B cell (primary cell): ENCODE measurements at regions not wholly inside any gene's neighbourhood (a gene's known extent, or its start where the extent isn't known, plus 50 kb on each side); places are given as distances from the start of the nearest gene placed in this dataset.

ENCODE experiments used
- ATAC-seq: fragments of 200-7000 bp; cut with Tn5 transposase; one replicate; pipeline ENCODE4 v1.10.0; 2021; ENCODE audit warnings: low read depth, mild to moderate bottlenecking, moderate number of reproducible peaks, moderate library complexity
- CTCF ChIA-PET: fragments of 350-600 bp; sonication (Branson Sonifier 250); formaldehyde crosslinking; loops from one replicate; lab custom pipeline; 2021; ENCODE audit warnings: antibody characterized with exemption, inconsistent platforms; lab: Charles Lee
- POLR2A ChIA-PET: fragments of 350-600 bp; sonication (Branson Sonifier 250); formaldehyde crosslinking; loops from one replicate; lab custom pipeline; 2021; ENCODE audit warnings: antibody characterized with exemption; lab: Charles Lee
- DNase-seq: peaks from one replicate; pipeline ENCODE4 v3.0.0; 2013
- H2AFZ ChIP-seq: 2 replicates; pipeline ENCODE4 v1.6.1; 2012; ENCODE audit warnings: mild to moderate bottlenecking, low read depth, low read length; ENCODE audit not compliant: insufficient read depth, poor library complexity, severe bottlenecking
- H3K27ac ChIP-seq, 2 donors: 1 replicate in 1 of 2; 2 replicates in 1 of 2; pipeline ENCODE4 v1.5.1; 2012 to 2013; ENCODE audit warnings: low read length in 2 of 2, mild to moderate bottlenecking in 2 of 2, moderate library complexity in 1 of 2
- H3K27me3 ChIP-seq, 4 experiments: fragments of 200-600 bp in 1 of 4; sonication (generic) in 1 of 4; replicated peaks in 1 of 4; 1 replicate in 2 of 4; 2 replicates in 2 of 4; pipeline versions ENCODE4 v1.6.1 to v1.7.0; 2013 to 2016; ENCODE audit warnings: low read length in 3 of 4, mild to moderate bottlenecking in 2 of 4, mixed read lengths in 1 of 4, moderate library complexity in 1 of 4; ENCODE audit not compliant: insufficient read depth in 4 of 4, control insufficient read depth in 3 of 4; ENCODE audit errors: control extremely low read depth in 1 of 4
- H3K36me3 ChIP-seq, 2 experiments: replicated peaks in 1 of 2; 1 replicate in 1 of 2; 2 replicates in 1 of 2; pipeline versions ENCODE4 v1.6.1 to v1.7.1; 2013; ENCODE audit warnings: low read length in 1 of 2; ENCODE audit not compliant: insufficient read depth in 2 of 2, control insufficient read depth in 1 of 2; ENCODE audit errors: control extremely low read depth in 1 of 2, extremely low read depth in 1 of 2
- H3K4me1 ChIP-seq, 2 donors: fragments of 200-600 bp in 1 of 2; sonication (generic) in 1 of 2; 1 replicate in 1 of 2; 2 replicates in 1 of 2; pipeline versions ENCODE4 v1.5.1 to v1.6.1; 2013 to 2017; ENCODE audit warnings: low read length in 2 of 2; ENCODE audit not compliant: control insufficient read depth in 2 of 2, insufficient read depth in 2 of 2
- H3K4me2 ChIP-seq: replicated peaks from 2 replicates; pipeline ENCODE3; 2012; ENCODE audit warnings: mild to moderate bottlenecking, low read depth, low read length; ENCODE audit not compliant: poor library complexity, severe bottlenecking
- H3K4me3 ChIP-seq, 5 experiments: fragments of 200-600 bp in 1 of 5; sonication (generic) in 1 of 5; 1 replicate in 3 of 5; 2 replicates in 2 of 5; pipeline versions ENCODE4 v1.5.1 to v1.7.0; 2011 to 2016; ENCODE audit warnings: low read length in 4 of 5, mild to moderate bottlenecking in 4 of 5, low read depth in 2 of 5, control low read depth in 1 of 5, moderate library complexity in 1 of 5; ENCODE audit not compliant: insufficient read depth in 1 of 5; ENCODE audit errors: control extremely low read depth in 1 of 5, extremely low read depth in 1 of 5
- H3K79me2 ChIP-seq: fragments of 200-600 bp; sonication (generic); one replicate; pipeline ENCODE4 v1.6.0; 2016; ENCODE audit warnings: low read length; ENCODE audit not compliant: control insufficient read depth, insufficient read depth
- H3K9ac ChIP-seq: fragments of 200-600 bp; sonication (generic); 2 replicates; pipeline ENCODE4 v1.6.1; 2017; ENCODE audit warnings: mild to moderate bottlenecking, low read length, moderate library complexity
- H3K9me3 ChIP-seq, 3 donors: one replicate each; pipeline versions ENCODE4 v1.6.1 to v1.7.1; 2013; ENCODE audit warnings: low read length in 2 of 3; ENCODE audit not compliant: control insufficient read depth in 2 of 3, insufficient read depth in 1 of 3; ENCODE audit errors: control extremely low read depth in 1 of 3
- H4K20me1 ChIP-seq: 2 replicates; pipeline ENCODE4 v1.6.0; 2012; ENCODE audit warnings: mild to moderate bottlenecking, low read length; ENCODE audit not compliant: insufficient read depth, control insufficient read depth, poor library complexity, severe bottlenecking
- H3K27ac Mint-ChIP-seq: one replicate; pipeline ENCODE4 v1.8.0; 2021; ENCODE audit warnings: mixed read lengths
- H3K27me3 Mint-ChIP-seq: one replicate; pipeline ENCODE4 v1.8.0; 2021; ENCODE audit warnings: mixed read lengths
- H3K4me1 Mint-ChIP-seq: one replicate; pipeline ENCODE4 v1.8.0; 2021; ENCODE audit warnings: mixed read lengths
- H3K4me3 Mint-ChIP-seq: one replicate; pipeline ENCODE4 v1.8.0; 2021; ENCODE audit warnings: mixed read lengths
- H3K9me3 Mint-ChIP-seq: one replicate; pipeline ENCODE4 v1.8.0; 2022; ENCODE audit warnings: mixed read lengths; ENCODE audit not compliant: insufficient read depth
- EZH2 ChIP-seq: IDR thresholded peaks from 2 replicates; pipeline ENCODE4 v1.6.1; 2012; ENCODE audit warnings: borderline replicate concordance, low read depth, mild to moderate bottlenecking, moderate library complexity, low read length; ENCODE audit not compliant: insufficient read depth, poor library complexity, severe bottlenecking
- WGBS: methylation state at CpG from one replicate; pipeline ENCODE4 v1.1.5; 2013; ENCODE audit warnings: missing lambda C conversion rate; ENCODE audit not compliant: insufficient coverage; 5-methylcytosine and 5-hydroxymethylcytosine counted together
- intact Hi-C: fragments of 100-400 bp; cut with micrococcal nuclease; formaldehyde crosslinking; loops from one replicate; pipeline ENCODE4 v1.10.0; 2022
- TF ChIP-seq, protein P1 (sequence below): fragments of 200-600 bp; IDR thresholded peaks from one replicate; pipeline ENCODE4 v1.8.0; 2022; ENCODE audit warnings: antibody characterized with exemption, mild to moderate bottlenecking

DNA sequence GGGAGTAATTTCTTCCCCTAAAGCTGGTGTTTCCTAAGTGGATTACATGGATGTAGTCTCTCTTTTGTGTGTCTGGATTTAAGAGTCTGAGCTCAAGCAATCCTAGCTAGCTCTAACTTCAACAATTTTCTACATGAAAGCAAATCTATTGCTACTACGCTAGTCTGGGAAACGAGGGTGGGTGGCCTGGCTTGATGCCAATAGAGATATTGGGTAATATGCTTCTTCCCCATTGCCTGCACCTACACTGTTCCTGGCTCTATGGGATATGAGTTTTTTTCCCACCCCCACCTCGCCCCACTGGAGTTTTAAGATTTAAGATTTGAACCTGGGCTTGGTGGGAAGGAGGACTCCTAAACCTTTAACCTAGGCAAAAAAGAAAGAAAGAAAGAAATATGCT, 158.8 kb downstream of the RBM46 start:
- ATAC-seq = no peak
- WGBS = no CpG with 5 or more reads among the region's 3 CpGs
- H4K20me1 ChIP-seq = no peaks in the 10 kb centered on the region
- no peak overlapping the region for H3K4me3 ChIP-seq
- H3K4me3 Mint-ChIP-seq = no peak overlapping the region
- no peaks in the 10 kb centered on the region for H3K4me1 Mint-ChIP-seq
- H3K27me3 Mint-ChIP-seq = no peaks in the 10 kb centered on the region
- peaks cover 0 to 7% (median 0%) of the 10 kb centered on the region in 3 donors for H3K9me3 ChIP-seq
- intact Hi-C loops = no loop called here
- ChIA-PET CTCF (no interaction called here), POLR2A (interaction anchor here (0.6 kb wide), 1 partner anchor 147 kb away, joined by 3 read pairs; no protein-coding TSS in a partner anchor)
- H3K27ac ChIP-seq = no peak overlapping the region
- no peaks in the 10 kb centered on the region for H3K79me2 ChIP-seq
- no peaks in the 10 kb centered on the region for H3K27me3 ChIP-seq
- peaks cover 2% of the 10 kb centered on the region for H3K9me3 Mint-ChIP-seq
- H3K27ac Mint-ChIP-seq = no peak overlapping the region
- DNase-seq = no peak
- no peak overlapping the region for H2AFZ ChIP-seq
- H3K36me3 ChIP-seq = no peaks in the 10 kb centered on the region
- TF ChIP-seq, protein P1, sequence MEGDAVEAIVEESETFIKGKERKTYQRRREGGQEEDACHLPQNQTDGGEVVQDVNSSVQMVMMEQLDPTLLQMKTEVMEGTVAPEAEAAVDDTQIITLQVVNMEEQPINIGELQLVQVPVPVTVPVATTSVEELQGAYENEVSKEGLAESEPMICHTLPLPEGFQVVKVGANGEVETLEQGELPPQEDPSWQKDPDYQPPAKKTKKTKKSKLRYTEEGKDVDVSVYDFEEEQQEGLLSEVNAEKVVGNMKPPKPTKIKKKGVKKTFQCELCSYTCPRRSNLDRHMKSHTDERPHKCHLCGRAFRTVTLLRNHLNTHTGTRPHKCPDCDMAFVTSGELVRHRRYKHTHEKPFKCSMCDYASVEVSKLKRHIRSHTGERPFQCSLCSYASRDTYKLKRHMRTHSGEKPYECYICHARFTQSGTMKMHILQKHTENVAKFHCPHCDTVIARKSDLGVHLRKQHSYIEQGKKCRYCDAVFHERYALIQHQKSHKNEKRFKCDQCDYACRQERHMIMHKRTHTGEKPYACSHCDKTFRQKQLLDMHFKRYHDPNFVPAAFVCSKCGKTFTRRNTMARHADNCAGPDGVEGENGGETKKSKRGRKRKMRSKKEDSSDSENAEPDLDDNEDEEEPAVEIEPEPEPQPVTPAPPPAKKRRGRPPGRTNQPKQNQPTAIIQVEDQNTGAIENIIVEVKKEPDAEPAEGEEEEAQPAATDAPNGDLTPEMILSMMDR = no peak
- no peak for TF ChIP-seq EZH2
- H3K4me2 ChIP-seq = no peak overlapping the region
- no peaks in the 10 kb centered on the region for H3K4me1 ChIP-seq
- H3K9ac ChIP-seq = no peak overlapping the region

DNA sequence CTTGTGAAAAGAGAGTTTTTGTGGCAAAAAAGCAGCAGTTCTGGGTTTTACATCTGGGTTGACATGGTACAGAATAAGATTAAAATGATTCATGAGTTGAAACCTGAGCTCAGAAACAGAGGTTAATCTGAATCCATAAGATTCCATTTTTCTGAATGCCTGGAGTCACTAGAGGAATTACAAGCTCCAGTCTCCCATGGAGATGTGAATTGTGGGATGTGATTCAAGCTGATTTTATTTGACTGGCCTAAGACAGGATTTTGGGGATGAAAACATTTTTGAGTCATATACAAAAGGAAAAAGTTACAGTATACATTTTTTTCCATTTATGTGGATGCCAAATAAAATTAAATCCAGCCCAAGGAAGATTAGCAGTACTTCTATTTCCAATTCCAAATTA, 161.1 kb downstream of the RBM46 start:
- H2AFZ ChIP-seq = no peak overlapping the region
- no peaks in the 10 kb centered on the region for H3K27me3 Mint-ChIP-seq
- H3K4me3 Mint-ChIP-seq = no peak overlapping the region
- no peaks in the 10 kb centered on the region for H4K20me1 ChIP-seq
- no peaks in the 10 kb centered on the region for H3K4me1 Mint-ChIP-seq
- no peak overlapping the region for H3K27ac Mint-ChIP-seq
- ChIA-PET CTCF (no interaction called here), POLR2A (no interaction called here)
- H3K27me3 ChIP-seq = no peaks in the 10 kb centered on the region
- no peaks in the 10 kb centered on the region for H3K9me3 Mint-ChIP-seq
- H3K36me3 ChIP-seq = no peaks in the 10 kb centered on the region
- no peak for DNase-seq
- no peak for ATAC-seq
- no peak overlapping the region for H3K9ac ChIP-seq
- H3K27ac ChIP-seq = no peak overlapping the region
- no peaks in the 10 kb centered on the region for H3K79me2 ChIP-seq
- H3K4me3 ChIP-seq = no peak overlapping the region
- H3K9me3 ChIP-seq = no peaks in the 10 kb centered on the region
- H3K4me1 ChIP-seq = no peaks in the 10 kb centered on the region
- intact Hi-C loops = no loop called here
- no peak for TF ChIP-seq EZH2
- TF ChIP-seq, protein P1 = no peak
- H3K4me2 ChIP-seq = no peak overlapping the region
